NB4 (cell line): ENCODE measurements at regions not wholly inside any gene's neighbourhood (a gene's known extent, or its start where the extent isn't known, plus 50 kb on each side); places are given as distances from the start of the nearest gene placed in this dataset.
"Not testable (repeated sequence)": the region's sequence is repeated elsewhere in the genome, so short reads cannot be mapped to it uniquely, and the experiment has no call there.

Source experiments
- MYC ChIP-seq: IDR thresholded peaks from 2 replicates; pipeline ENCODE4 v1.6.1; 2011; ENCODE audit warnings: low read depth, low read length
- POLR2A ChIP-seq: IDR thresholded peaks from 2 replicates; pipeline ENCODE4 v1.6.1; 2011; ENCODE audit warnings: mild to moderate bottlenecking; ENCODE audit not compliant: insufficient read length; ENCODE audit errors: extremely low read depth
- TF ChIP-seq, protein P1 (sequence below): IDR thresholded peaks from one replicate; pipeline ENCODE4 v1.5.1; 2012; ENCODE audit warnings: low read depth, low read length
- TF ChIP-seq, protein P2 (sequence below): IDR thresholded peaks from 2 replicates; pipeline ENCODE4 v1.6.1; 2011; ENCODE audit warnings: low read depth, low read length

DNA sequence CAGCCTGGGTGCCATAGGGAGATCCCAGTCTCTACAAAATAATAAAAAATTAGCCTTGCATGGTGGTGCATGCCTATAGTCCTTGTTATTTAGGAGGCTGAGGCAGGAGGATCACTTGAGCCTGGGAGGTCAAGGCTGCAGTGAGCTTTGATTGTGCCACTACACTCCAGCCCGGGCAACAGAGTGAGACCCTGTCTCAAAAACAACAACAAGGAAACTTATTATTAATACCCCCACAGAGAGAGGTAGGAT is 271.7 kb upstream of the NR2F2 start:
- TF ChIP-seq, protein P1, sequence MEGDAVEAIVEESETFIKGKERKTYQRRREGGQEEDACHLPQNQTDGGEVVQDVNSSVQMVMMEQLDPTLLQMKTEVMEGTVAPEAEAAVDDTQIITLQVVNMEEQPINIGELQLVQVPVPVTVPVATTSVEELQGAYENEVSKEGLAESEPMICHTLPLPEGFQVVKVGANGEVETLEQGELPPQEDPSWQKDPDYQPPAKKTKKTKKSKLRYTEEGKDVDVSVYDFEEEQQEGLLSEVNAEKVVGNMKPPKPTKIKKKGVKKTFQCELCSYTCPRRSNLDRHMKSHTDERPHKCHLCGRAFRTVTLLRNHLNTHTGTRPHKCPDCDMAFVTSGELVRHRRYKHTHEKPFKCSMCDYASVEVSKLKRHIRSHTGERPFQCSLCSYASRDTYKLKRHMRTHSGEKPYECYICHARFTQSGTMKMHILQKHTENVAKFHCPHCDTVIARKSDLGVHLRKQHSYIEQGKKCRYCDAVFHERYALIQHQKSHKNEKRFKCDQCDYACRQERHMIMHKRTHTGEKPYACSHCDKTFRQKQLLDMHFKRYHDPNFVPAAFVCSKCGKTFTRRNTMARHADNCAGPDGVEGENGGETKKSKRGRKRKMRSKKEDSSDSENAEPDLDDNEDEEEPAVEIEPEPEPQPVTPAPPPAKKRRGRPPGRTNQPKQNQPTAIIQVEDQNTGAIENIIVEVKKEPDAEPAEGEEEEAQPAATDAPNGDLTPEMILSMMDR, result not testable (repeated sequence)
- not testable (repeated sequence) for TF ChIP-seq POLR2A, MYC
- TF ChIP-seq, protein P2, sequence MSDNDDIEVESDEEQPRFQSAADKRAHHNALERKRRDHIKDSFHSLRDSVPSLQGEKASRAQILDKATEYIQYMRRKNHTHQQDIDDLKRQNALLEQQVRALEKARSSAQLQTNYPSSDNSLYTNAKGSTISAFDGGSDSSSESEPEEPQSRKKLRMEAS, result not testable (repeated sequence)
